ENCODE measurements at regions not wholly inside any gene's neighbourhood (a gene's known extent, or its start where the extent isn't known, plus 50 kb on each side); places are given as distances from the start of the nearest gene placed in this dataset.

- Histone ChIP-seq H3K9me3 (ENCODE audit: control insufficient read depth in 3 of 3, low read length in 3 of 3) (no peaks in the 10 kb centered on the region), H3K4me1 (ENCODE audit: control insufficient read depth in 3 of 3, insufficient read depth in 3 of 3, low read length in 3 of 3) (no peaks in the 10 kb centered on the region), H3K27ac (ENCODE audit: low read depth, low read length) (no peak overlapping the region), H3K9ac (ENCODE audit: low read depth in 1 of 3, low read length in 3 of 3) (no peak overlapping the region), H3K4me3 (ENCODE audit: low read length in 3 of 3) (no peak overlapping the region), H3K36me3 (ENCODE audit: control insufficient read depth in 3 of 3, insufficient read depth in 3 of 3, low read length in 3 of 3) (no peaks in the 10 kb centered on the region), H3K27me3 (ENCODE audit: control insufficient read depth in 3 of 3, insufficient read depth in 3 of 3, low read length in 3 of 3) (no peaks in the 10 kb centered on the region)
Observed at GRCh38 chr4:12968345-12968744, 515.8 kb downstream of the RAB28 start.

- Histone ChIP-seq H3K27ac (ENCODE audit: low read depth, low read length) (no peak overlapping the region), H3K27me3 (ENCODE audit: control insufficient read depth in 3 of 3, insufficient read depth in 3 of 3, low read length in 3 of 3) (no peaks in the 10 kb centered on the region), H3K9ac (ENCODE audit: low read depth in 1 of 3, low read length in 3 of 3) (no peak overlapping the region), H3K9me3 (ENCODE audit: control insufficient read depth in 3 of 3, low read length in 3 of 3) (no peaks in the 10 kb centered on the region), H3K4me3 (ENCODE audit: low read length in 3 of 3) (no peak overlapping the region), H3K4me1 (ENCODE audit: control insufficient read depth in 3 of 3, insufficient read depth in 3 of 3, low read length in 3 of 3) (no peaks in the 10 kb centered on the region), H3K36me3 (ENCODE audit: control insufficient read depth in 3 of 3, insufficient read depth in 3 of 3, low read length in 3 of 3) (no peaks in the 10 kb centered on the region)
Observed at GRCh38 chr4:12966726-12967125, 517.4 kb downstream of the RAB28 start.

GRCh38 chr4:12965334-12965733 lies 518.8 kb downstream of the RAB28 start:
- Histone ChIP-seq H3K27me3 (ENCODE audit: control insufficient read depth in 3 of 3, insufficient read depth in 3 of 3, low read length in 3 of 3) (no peaks in the 10 kb centered on the region), H3K9ac (ENCODE audit: low read depth in 1 of 3, low read length in 3 of 3) (no peak overlapping the region), H3K4me3 (ENCODE audit: low read length in 3 of 3) (no peak overlapping the region), H3K36me3 (ENCODE audit: control insufficient read depth in 3 of 3, insufficient read depth in 3 of 3, low read length in 3 of 3) (no peaks in the 10 kb centered on the region), H3K4me1 (ENCODE audit: control insufficient read depth in 3 of 3, insufficient read depth in 3 of 3, low read length in 3 of 3) (no peaks in the 10 kb centered on the region), H3K9me3 (ENCODE audit: control insufficient read depth in 3 of 3, low read length in 3 of 3) (no peaks in the 10 kb centered on the region), H3K27ac (ENCODE audit: low read depth, low read length) (no peak overlapping the region)

- no peaks in the 10 kb centered on the region for H3K9me3 ChIP-seq (ENCODE audit: control insufficient read depth in 3 of 3, low read length in 3 of 3)
- H3K4me3 ChIP-seq (ENCODE audit: low read length in 3 of 3) = no peak overlapping the region
- no peaks in the 10 kb centered on the region for H3K36me3 ChIP-seq (ENCODE audit: control insufficient read depth in 3 of 3, insufficient read depth in 3 of 3, low read length in 3 of 3)
- no peak overlapping the region for H3K9ac ChIP-seq (ENCODE audit: low read depth in 1 of 3, low read length in 3 of 3)
- H3K27me3 ChIP-seq (ENCODE audit: control insufficient read depth in 3 of 3, insufficient read depth in 3 of 3, low read length in 3 of 3) = no peaks in the 10 kb centered on the region
- H3K4me1 ChIP-seq (ENCODE audit: control insufficient read depth in 3 of 3, insufficient read depth in 3 of 3, low read length in 3 of 3) = no peaks in the 10 kb centered on the region
- H3K27ac ChIP-seq (ENCODE audit: low read depth, low read length) = no peak overlapping the region
Observed at GRCh38 chr4:12963912-12964311, 520.2 kb downstream of the RAB28 start.

- Histone ChIP-seq H3K4me1 (ENCODE audit: control insufficient read depth in 3 of 3, insufficient read depth in 3 of 3, low read length in 3 of 3) (no peaks in the 10 kb centered on the region), H3K27me3 (ENCODE audit: control insufficient read depth in 3 of 3, insufficient read depth in 3 of 3, low read length in 3 of 3) (no peaks in the 10 kb centered on the region), H3K27ac (ENCODE audit: low read depth, low read length) (no peak overlapping the region)
Observed at GRCh38 chr4:12963291-12963690, 520.8 kb downstream of the RAB28 start.

GRCh38 chr4:12961713-12962112 lies 522.4 kb downstream of the RAB28 start:
- H3K27me3 ChIP-seq (ENCODE audit: control insufficient read depth in 3 of 3, insufficient read depth in 3 of 3, low read length in 3 of 3) = no peaks in the 10 kb centered on the region
- no peak overlapping the region for H3K9ac ChIP-seq (ENCODE audit: low read depth in 1 of 3, low read length in 3 of 3)
- no peak overlapping the region for H3K4me3 ChIP-seq (ENCODE audit: low read length in 3 of 3)
- no peak overlapping the region for H3K27ac ChIP-seq (ENCODE audit: low read depth, low read length)
- H3K36me3 ChIP-seq (ENCODE audit: control insufficient read depth in 3 of 3, insufficient read depth in 3 of 3, low read length in 3 of 3) = no peaks in the 10 kb centered on the region
- no peaks in the 10 kb centered on the region for H3K4me1 ChIP-seq (ENCODE audit: control insufficient read depth in 3 of 3, insufficient read depth in 3 of 3, low read length in 3 of 3)
- no peaks in the 10 kb centered on the region for H3K9me3 ChIP-seq (ENCODE audit: control insufficient read depth in 3 of 3, low read length in 3 of 3)

More at GRCh38 chr4:12963291-12963690, 520.8 kb downstream of the RAB28 start:
- no peak overlapping the region for H3K9ac ChIP-seq (ENCODE audit: low read depth in 1 of 3, low read length in 3 of 3)
- H3K9me3 ChIP-seq (ENCODE audit: control insufficient read depth in 3 of 3, low read length in 3 of 3) = no peaks in the 10 kb centered on the region
- H3K4me3 ChIP-seq (ENCODE audit: low read length in 3 of 3) = no peak overlapping the region
- H3K36me3 ChIP-seq (ENCODE audit: control insufficient read depth in 3 of 3, insufficient read depth in 3 of 3, low read length in 3 of 3) = no peaks in the 10 kb centered on the region

GRCh38 chr4:12958436-12958835 lies 525.7 kb downstream of the RAB28 start:
- Histone ChIP-seq H3K4me3 (ENCODE audit: low read length in 3 of 3) (no peak overlapping the region), H3K4me1 (ENCODE audit: control insufficient read depth in 3 of 3, insufficient read depth in 3 of 3, low read length in 3 of 3) (no peaks in the 10 kb centered on the region), H3K9ac (ENCODE audit: low read depth in 1 of 3, low read length in 3 of 3) (no peak overlapping the region), H3K36me3 (ENCODE audit: control insufficient read depth in 3 of 3, insufficient read depth in 3 of 3, low read length in 3 of 3) (no peaks in the 10 kb centered on the region), H3K9me3 (ENCODE audit: control insufficient read depth in 3 of 3, low read length in 3 of 3) (no peaks in the 10 kb centered on the region), H3K27ac (ENCODE audit: low read depth, low read length) (no peak overlapping the region), H3K27me3 (ENCODE audit: control insufficient read depth in 3 of 3, insufficient read depth in 3 of 3, low read length in 3 of 3) (no peaks in the 10 kb centered on the region)

GRCh38 chr4:12957108-12957507 lies 527.0 kb downstream of the RAB28 start:
- H3K36me3 ChIP-seq (ENCODE audit: control insufficient read depth in 3 of 3, insufficient read depth in 3 of 3, low read length in 3 of 3) = no peaks in the 10 kb centered on the region
- H3K9ac ChIP-seq (ENCODE audit: low read depth in 1 of 3, low read length in 3 of 3) = no peak overlapping the region
- no peaks in the 10 kb centered on the region for H3K9me3 ChIP-seq (ENCODE audit: control insufficient read depth in 3 of 3, low read length in 3 of 3)
- no peaks in the 10 kb centered on the region for H3K27me3 ChIP-seq (ENCODE audit: control insufficient read depth in 3 of 3, insufficient read depth in 3 of 3, low read length in 3 of 3)
- H3K4me1 ChIP-seq (ENCODE audit: control insufficient read depth in 3 of 3, insufficient read depth in 3 of 3, low read length in 3 of 3) = no peaks in the 10 kb centered on the region
- H3K27ac ChIP-seq (ENCODE audit: low read depth, low read length) = no peak overlapping the region
- no peak overlapping the region for H3K4me3 ChIP-seq (ENCODE audit: low read length in 3 of 3)

- no peak overlapping the region for H3K9ac ChIP-seq (ENCODE audit: low read depth in 1 of 3, low read length in 3 of 3)
- no peaks in the 10 kb centered on the region for H3K4me1 ChIP-seq (ENCODE audit: control insufficient read depth in 3 of 3, insufficient read depth in 3 of 3, low read length in 3 of 3)
- H3K4me3 ChIP-seq (ENCODE audit: low read length in 3 of 3) = no peak overlapping the region
- no peaks in the 10 kb centered on the region for H3K36me3 ChIP-seq (ENCODE audit: control insufficient read depth in 3 of 3, insufficient read depth in 3 of 3, low read length in 3 of 3)
- no peaks in the 10 kb centered on the region for H3K9me3 ChIP-seq (ENCODE audit: control insufficient read depth in 3 of 3, low read length in 3 of 3)
- H3K27me3 ChIP-seq (ENCODE audit: control insufficient read depth in 3 of 3, insufficient read depth in 3 of 3, low read length in 3 of 3) = no peaks in the 10 kb centered on the region
- H3K27ac ChIP-seq (ENCODE audit: low read depth, low read length) = no peak overlapping the region
Observed at GRCh38 chr4:12956026-12956425, 528.1 kb downstream of the RAB28 start.

- Histone ChIP-seq H3K27ac (ENCODE audit: low read depth, low read length) (no peak overlapping the region), H3K9ac (ENCODE audit: low read depth in 1 of 3, low read length in 3 of 3) (no peak overlapping the region), H3K4me3 (ENCODE audit: low read length in 3 of 3) (no peak overlapping the region), H3K27me3 (ENCODE audit: control insufficient read depth in 3 of 3, insufficient read depth in 3 of 3, low read length in 3 of 3) (no peaks in the 10 kb centered on the region), H3K9me3 (ENCODE audit: control insufficient read depth in 3 of 3, low read length in 3 of 3) (no peaks in the 10 kb centered on the region), H3K4me1 (ENCODE audit: control insufficient read depth in 3 of 3, insufficient read depth in 3 of 3, low read length in 3 of 3) (no peaks in the 10 kb centered on the region), H3K36me3 (ENCODE audit: control insufficient read depth in 3 of 3, insufficient read depth in 3 of 3, low read length in 3 of 3) (no peaks in the 10 kb centered on the region)
Observed at GRCh38 chr4:12949719-12950490, 534.2 kb downstream of the RAB28 start.

All from skeletal muscle tissue (tissue), 3 donors.